ENCODE measurements at regions not wholly inside any gene's neighbourhood (a gene's known extent, or its start where the extent isn't known, plus 50 kb on each side); places are given as distances from the start of the nearest gene placed in this dataset.

DNA sequence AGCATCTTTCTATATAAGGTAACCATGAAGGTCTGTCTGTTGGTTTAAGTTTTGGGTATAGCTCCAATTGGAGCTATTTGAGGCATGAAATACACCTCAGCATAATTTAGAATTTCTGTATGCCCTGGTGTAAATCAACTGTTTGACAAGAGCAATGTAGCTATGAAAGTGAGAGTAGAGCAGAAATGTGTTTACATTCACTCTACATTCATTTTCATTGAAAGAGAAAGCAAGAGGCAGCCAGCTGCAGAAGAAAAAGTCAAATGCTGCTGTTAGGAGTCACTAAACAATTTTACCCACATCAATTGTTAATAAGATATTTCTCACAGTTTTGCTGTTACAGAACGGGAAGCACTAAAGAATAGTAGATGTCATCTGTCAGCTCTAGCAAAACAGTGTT lies 252.5 kb downstream of the SLC6A15 start:
- no peak for DNase-seq

DNA sequence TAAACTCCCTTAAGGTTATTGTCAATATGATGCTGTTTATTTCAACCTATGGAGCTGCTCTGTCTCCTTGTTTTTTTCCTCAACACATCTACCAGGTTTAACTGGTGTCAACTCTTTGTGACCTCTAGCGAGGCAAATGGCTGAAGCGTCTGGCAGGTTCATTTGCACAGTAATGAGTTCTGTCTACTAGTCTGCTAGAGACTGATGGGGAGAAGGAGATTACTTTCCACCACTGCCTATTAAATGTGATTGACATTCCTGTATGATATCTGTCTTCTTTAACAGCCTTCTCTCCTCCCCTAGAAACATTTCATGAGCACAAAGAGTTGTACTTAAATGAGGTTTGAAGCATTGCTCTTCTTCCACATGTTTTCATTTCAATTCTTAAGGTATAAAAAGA lies 253.7 kb downstream of the SLC6A15 start:
- DNase-seq, result no peak

DNA sequence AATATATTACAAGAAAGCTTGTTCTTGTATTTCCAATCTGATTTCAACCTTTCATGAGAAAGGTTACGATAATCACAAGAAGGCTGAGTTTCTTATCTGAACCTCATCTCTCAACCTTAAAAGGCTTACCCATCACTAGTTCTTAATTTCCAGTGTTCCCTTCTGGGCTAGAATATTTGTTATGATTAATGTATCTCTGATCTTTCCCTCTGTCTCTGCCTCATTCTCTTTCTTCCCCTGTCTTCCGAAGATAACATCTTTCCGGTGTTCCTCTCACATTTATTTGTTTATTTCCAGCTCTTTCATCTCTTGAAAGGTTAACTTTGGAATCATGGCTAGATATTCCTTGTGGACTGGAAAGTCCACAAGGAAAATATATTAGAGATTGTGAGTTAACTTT lies 255.9 kb downstream of the SLC6A15 start:
- DNase-seq, result no peak

DNA sequence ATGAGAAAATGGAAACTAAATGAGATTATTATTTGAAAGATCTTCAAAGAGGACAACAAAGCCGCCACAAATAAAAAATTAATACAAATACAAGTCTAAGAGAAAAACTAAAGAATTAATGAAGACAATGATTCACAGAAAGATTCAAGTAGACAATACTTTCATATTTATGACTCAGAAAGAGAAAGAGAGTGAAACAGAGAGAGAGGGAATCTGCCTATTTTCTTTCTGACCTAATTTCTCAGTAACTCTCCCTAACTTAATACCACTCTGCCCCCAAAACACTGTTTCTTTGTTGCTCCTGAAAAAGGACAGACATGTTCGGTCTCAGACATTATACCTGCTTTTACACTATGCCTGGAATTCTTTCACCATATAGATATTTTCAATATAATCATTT lies 259.1 kb downstream of the SLC6A15 start:
- DNase-seq, result no peak

DNA sequence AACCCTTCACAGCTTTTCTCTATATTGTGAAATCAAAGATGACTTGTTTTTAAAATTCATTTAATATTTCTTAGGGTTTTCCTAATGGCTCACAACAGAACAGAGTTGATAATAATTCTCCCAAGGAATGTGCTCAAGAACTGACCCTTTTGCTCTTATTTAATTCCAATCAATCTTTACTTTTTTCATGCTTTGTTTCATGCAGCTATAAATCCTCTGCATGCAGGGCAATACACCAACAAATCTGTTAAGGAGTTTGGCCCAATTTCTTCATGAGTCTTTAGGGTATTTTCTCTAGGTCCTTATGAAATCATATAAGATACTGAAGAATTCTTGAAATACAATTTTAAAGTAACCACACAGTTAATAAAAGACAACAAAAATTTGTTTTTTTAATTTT lies 264.2 kb downstream of the SLC6A15 start:
- DNase-seq, result no peak

DNA sequence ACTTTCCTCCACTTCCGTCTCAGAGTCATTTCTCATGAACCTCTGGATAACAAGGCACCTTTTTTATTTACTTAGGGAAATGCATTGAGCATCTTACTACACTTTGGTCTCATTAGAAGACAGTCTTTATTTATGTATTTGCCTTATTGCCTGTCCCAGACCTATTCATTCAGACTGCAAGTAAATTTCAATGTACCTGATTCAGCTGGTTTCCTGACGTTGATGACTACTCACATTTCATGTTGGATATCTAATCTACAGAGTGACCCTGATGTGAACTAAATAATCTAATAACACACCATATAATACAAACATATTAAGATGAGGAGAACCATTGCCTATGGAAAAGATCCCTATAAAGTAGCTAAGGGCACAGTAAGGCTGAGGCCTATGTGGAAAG lies 267.7 kb downstream of the SLC6A15 start:
- DNase-seq, result no peak

DNA sequence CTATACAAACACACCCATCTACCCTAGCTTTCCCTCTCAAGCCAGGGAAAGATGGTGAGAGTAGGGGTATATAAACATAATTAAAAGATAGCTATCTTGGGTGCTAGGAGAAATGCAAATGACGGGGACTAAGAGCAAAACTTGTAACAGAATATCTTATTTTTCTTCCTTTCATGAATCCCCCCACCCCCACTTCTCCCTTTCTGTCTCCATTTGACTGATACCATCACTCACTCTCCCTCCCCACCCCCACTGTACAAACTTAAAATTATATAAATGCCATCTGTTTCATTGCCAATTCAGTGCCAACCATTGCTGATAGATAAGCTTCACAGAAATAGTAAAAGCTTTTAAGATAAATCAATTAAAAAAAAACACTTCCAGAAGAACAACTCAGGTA lies 268.6 kb downstream of the SLC6A15 start:
- DNase-seq, result no peak

DNA sequence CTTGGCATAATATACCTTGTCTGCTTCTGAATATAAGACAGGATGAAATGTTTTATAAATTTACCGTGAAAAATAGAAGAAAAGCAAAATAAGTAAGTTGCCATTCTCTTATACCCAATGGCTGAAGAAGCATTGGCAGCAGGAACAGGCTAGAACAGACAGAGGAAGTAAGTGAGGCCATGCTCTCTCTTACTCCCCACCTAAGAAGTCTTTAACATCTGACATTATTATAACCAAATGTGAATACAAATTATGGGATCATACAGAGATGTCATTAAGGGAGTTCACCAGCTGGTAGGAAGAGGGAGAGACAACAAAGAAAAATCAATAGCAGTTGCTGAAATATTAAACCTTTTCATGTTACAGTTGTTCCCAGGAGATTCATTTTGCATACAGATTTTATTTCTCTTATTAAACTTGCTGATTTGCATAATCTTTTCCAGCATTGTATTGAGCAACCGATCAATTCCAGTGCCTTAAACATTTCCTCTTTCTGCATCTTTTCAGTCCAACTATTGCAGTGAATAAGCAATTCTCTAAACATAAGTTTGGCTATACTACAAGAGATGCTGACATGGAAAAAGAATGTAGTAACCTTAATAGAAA lies 270.6 kb downstream of the SLC6A15 start:
- no peak for DNase-seq

DNA sequence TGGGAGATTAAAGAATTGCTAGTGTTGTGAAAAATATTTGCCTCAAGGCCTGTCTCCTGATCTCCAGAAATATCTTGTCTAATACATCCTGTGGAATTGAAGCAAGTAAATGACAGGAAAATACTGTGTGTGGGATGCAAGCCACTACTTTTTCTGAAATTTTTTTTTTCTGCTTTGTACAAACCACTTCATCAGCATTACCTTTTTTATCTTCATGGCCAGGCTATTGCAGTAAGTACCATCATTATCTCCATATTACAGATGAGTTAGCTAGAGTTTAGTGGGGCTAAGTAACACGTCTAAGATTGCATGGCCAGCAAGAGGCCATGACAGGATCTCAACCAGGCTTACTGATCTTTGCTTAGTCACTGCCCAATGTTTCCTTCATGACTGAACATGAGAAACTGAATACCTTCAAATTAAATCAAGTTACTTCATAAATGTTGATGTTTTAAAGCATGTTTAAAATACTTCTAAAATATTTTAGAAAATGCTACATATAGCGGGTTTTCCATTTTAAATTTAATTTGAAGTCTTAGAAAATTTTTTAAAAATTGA lies 273.7 kb downstream of the SLC6A15 start:
- DNase-seq, result no peak

DNA sequence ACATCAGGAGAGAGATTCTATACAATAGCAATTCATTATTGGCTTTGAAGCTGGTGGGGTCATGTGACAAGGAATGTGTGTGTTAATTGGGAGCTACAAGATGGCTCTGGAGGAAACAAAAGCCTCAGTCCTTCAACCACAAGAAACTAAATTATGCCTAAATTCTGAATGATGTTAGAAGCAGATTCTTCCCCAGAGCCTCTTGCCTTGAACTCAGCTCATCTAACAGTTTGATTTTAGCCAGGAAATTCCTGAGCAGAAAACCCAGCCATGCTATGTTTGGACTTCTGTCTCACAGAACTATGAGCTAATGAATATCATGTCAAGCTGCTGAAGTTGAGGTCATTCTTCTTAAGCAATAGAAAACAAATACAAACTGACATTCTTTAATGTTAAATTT lies 274.7 kb downstream of the SLC6A15 start:
- no peak for DNase-seq

DNA sequence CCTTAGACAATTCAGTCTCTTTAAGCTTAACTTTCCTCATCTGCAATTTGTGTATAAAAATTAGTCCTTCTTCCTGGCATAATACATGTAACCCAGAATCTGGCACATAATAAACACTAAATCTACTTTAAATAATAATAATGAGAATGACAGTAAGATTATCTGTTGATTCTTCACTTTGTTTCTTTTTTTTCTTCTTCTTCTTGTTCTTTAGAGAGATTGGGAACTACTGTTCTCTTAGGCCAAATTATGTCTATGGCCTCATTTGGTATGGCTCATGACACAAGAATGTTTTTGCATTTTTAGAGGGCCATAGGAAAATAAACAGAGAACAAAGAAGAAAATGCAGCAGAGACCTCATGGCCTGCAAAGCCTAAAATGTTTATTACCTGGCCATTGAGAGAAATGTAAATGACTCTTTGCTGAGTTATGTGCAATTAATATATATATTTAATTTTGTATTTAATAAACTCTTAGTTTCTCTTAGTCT lies 275.8 kb downstream of the SLC6A15 start:
- DNase-seq, result no peak

DNA sequence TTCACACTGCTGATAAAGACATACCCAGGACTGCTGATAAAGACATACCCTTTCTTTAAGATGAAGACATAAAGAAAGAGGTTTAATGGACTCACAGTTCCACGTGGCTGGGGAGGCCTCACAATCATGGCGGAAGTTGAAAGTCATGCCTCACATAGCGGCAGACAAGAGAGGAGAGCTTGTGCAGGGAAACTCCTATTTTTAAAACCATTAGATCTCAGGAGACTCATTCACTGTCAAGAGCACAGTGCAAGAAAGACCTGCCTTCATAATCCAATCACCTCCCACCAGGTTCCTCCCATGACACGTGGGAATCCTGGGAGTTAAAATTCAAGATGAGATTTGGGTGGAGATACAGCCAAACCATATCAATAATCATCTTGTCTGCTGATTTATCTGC lies 278.1 kb downstream of the SLC6A15 start:
- DNase-seq, result no peak

DNA sequence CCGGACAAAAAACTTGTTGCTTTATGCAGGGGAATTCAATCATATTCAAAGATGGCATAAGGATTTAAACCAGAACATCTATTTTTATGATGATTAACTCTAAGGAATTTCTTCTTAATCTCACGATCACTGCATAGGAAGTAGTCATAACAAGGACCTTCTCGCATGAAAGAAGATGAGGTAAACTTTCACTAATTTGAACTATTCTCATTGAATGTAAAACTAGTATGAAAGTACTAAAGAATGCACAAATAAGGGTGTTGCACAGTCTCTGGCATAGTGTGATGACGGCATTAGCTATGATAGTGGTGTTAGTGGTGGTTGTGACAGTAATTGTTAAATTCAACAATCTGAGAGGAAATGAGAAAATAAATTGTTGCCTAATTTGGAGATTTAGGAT lies 280.0 kb downstream of the SLC6A15 start:
- DNase-seq, result no peak

DNA sequence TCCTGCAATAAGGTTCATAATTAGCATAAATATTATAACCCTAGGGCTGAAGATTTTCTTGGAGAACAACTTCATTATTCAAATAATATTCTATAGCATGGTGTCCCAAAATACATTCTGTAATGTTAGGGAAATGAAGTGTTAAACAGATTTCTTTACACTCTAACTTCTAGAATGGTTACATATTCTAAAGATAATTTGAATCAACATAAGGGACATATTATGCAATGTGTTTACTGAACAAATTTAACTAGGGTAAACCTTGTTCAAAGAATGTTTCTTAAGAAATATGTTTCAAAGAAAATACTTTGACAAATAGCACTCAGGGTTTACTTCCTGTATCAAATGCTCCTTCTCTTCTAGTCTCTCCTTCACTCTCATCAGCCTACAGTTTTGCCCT lies 281.6 kb downstream of the SLC6A15 start:
- no peak for DNase-seq

DNA sequence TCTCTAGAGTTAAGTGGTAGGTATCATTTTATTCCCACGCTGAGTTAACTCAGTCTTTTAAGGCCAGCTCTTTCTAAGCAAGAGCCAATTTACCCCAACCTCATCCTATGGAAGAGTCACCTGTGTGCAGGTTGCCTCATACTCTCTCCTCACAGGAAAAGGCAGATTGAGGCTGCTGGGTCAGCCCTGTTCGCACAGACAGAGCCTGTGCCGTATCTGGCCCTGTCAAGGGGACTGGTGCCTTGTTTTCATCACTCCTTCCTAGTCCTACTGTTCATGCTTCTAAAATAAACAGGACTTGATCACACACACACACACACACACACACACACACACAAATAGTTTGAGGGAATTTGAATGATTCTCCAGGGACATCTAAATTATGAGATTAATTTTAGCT lies 285.0 kb downstream of the SLC6A15 start:
- DNase-seq, result no peak

DNA sequence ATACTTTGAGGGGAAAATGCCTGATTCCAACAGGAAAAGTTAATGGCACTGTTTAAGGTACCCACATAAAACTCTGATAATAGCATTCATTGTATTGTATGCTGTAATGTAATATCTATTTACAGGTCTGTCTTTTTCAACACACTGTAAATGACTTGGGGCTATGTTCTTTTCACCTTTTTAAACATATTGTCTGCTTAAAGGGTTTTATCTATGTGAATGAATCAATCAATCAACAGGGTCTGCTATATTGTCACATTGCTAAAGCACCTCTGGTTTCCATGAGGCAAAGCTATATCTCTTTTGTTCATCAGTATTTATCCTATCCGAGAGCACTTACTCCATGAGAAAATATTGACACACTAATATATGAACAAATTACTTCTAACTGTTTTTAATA lies 288.0 kb downstream of the SLC6A15 start:
- DNase-seq, result no peak

DNA sequence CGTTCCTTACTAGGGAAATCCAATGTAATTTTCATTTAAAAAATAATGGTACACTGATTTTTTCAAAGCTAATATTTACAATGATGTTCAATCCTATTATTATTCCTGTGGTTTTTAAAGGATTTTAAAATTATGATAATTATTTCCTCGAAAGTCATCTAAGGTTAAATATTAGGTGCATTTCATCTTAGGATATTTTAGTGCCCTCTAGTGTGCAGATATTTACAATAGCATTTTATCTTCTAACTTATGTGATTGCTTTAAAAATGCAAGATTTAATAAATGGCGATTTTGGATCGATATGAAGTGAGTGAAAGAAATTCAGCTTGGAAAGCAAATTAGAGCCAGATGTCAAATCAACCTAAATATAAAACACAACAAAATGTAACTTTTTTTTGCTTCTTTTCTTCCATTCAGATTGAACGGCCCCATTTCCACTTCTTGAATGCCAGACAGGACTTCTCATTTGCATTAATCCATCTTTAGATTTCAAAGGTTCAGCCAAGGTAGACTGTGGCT lies 293.5 kb downstream of the SLC6A15 start:
- DNase-seq, result no peak

DNA sequence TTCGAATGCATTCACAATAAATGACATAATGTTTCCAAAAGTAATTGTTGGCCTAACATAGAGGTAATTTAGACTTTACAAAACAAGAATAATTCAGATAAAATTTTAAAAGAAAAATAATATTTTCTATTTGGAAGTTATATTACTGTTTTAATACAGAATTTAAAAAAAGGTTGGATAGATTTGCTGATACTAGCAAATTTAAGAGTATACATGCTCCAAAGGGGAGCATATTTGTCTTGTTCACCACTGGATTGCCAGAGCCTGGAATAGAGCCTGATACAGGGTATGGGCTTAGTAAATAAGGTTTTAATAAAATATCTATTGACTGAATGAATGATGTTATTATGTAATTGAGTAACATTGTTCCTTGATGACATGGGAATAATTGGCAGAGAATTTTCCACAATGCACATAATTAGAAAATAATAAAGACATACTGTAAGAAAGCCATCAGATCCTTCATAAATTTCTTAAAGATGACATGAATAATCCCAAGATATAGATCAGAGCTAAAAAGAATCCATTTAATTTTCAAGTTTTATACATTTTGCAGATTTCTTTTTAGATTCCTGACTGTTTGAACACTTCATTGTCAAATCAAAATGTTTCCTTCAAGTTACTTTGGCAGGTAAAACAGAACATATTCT lies 305.3 kb downstream of the SLC6A15 start:
- no peak for DNase-seq

DNA sequence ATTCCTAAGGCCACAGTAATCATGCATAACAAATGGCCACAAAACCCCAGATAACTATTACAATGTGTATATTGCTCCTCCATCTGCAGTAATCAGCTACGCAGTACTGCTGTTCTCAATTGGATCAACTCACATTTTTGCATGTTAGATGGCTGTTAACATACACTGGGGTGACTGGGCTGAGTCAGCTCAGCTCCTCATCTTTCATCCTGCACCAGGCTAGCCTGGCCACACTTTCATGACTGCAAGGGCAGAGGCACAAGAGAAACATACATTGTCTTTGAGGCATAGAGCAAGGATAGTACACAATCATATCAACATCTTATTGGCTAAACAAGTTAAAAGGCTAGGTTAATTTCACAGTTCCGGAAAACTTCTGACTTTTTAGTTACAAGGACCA lies 306.6 kb downstream of the SLC6A15 start:
- DNase-seq, result no peak

DNA sequence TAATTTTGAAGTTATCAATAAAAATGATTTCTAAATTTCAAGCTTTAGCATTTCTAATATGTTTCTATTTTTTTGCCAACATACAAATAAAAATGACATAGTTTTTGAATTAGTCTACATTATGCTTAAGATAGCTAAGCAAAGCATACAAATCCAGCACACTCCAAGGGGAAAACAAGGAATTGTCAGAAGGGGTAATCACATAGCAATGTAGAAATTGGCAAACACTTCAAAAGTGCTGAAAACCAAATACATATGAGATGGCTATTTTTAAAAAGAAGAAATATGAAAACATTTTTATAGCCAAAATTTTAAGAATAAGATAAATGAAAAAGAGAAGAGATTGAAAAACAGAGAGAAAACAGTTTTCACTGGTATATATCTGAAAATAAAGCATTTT lies 308.0 kb downstream of the SLC6A15 start:
- no peak for DNase-seq

DNA sequence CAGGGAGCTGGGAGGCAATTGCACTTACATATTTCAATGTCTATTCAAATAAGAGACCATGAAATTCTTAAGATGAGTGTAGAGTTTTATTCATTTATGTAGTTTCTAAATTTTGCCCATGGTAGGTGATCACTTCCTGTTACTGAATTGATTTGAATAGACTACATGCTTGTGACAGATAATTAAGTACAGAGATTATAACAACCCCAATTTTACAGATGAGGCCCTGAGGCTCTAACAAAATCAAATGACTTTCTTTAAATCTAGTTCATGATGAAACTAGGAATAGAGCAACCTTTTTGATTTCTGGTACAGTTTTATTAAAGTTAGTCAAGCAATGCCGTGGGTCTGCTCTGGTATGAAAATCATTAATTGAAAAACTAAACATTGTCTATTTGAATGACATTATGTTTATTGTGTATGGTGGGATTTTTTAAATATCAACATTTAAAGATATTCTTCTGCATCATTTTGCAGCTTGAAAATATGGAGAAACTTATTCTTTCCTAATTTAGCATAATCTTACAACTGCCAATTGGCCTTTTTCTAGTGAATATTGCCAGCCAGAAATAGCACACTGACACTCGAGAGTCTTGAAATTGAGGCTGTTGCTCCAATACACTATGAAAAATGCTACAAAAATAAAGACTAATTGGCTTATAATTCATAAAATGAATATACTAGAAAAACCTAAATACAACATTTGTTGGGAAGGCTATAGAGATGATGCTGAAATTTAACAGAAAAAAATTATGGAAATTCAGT lies 308.9 kb downstream of the SLC6A15 start:
- DNase-seq, result no peak

DNA sequence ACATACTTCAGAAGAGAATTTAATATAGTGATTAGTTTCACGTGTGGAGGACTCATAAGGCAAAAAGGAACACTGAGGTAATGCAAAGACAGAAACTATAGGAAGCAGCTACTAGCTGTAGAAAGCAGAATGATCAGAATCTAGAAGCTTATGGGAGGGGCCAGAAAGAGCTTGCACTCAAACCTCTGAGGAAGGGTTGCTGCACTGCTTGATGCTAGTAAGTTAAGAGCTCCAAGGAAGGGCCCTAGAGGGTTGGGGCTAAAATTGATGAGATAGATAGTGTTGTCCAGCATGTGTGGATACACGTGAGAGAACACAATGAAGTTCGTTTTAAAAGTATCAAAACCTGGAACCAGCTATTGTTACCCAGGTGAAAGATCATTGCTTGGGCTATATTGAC lies 311.1 kb downstream of the SLC6A15 start:
- DNase-seq, result no peak

DNA sequence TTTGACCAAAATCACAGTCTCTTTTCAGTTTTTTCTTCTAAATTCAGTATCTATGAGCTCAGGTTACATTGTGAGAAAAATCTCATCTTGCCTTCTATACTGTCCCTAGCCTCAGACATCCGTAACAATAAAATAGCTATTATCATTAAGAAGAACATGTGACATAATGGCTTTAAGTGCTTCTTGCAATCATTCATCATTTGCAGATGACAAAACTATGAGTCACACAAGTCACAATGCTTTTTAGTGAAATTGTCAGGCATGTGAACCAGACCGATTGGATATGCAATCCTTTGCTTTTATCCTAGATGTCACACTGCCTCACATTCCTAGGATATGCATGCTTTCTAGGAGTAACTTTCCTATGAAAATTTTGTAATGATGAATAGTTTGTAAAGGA lies 313.1 kb downstream of the SLC6A15 start:
- no peak for DNase-seq

DNA sequence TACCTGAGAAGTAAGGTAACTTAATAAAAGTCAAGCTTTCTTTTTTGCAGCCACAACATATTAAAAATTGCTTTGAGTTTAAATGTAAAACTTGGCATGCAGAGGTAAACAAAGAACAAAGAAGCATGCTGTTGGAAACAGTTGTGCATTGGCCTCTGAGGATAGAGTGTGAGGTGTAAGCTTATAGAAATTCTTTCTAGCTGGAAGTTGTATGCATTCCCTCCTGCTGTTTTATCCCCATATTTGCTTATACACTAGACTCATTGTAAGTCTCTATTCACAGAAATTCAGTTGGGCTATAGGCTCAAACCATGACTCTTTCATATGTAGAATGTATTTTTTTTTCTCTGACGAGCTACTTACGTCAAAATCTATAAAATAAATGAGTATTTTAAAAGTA lies 316.3 kb downstream of the SLC6A15 start:
- DNase-seq, result no peak
